Sciatic nerve (tissue), 2 donors: ENCODE measurements at regions not wholly inside any gene's neighbourhood (a gene's known extent, or its start where the extent isn't known, plus 50 kb on each side); places are given as distances from the start of the nearest gene placed in this dataset.

ENCODE experiments used
- ATAC-seq: fragments of 200-7000 bp; cut with Tn5 transposase; one replicate; pipeline ENCODE4 v1.9.1; 2020; ENCODE audit warnings: mild to moderate bottlenecking, moderate library complexity
- DNase-seq: peaks from one replicate; pipeline ENCODE4 v3.0.0-alpha.2; 2020; ENCODE audit warnings: low spot score
- intact Hi-C: fragments of 100-400 bp; cut with DNase I; formaldehyde crosslinking; loops from one replicate; pipeline ENCODE4 v1.14.2; 2022
- donor health status: DM: no; HTN: no; CAD: no.
- donor health status: DM: no; HTN: no; CAD: no.

GRCh38 chr1:87866416-87866815 lies 537.7 kb downstream of the LMO4 start:
- intact Hi-C loops, result no loop called here
- ATAC-seq (no peak), DNase-seq (no peak)

GRCh38 chr1:87867626-87868025 lies 538.9 kb downstream of the LMO4 start:
- intact Hi-C loops, result no loop called here
- ATAC-seq, result no peak
- no peak for DNase-seq

- intact Hi-C loops, result no loop called here
- no peak for DNase-seq
- no peak for ATAC-seq
These were observed 540.9 kb downstream of the LMO4 start for GRCh38 chr1:87869567-87869966.

GRCh38 chr1:87872189-87872588 lies 543.5 kb downstream of the LMO4 start:
- ATAC-seq, result no peak

GRCh38 chr1:87872692-87873091 lies 544.0 kb downstream of the LMO4 start:
- no peak for DNase-seq
- ATAC-seq, result no peak

More at GRCh38 chr1:87872189-87872588, 543.5 kb downstream of the LMO4 start:
- no peak for DNase-seq
- intact Hi-C loops, result no loop called here

GRCh38 chr1:87878873-87879272 lies 550.2 kb downstream of the LMO4 start:
- intact Hi-C loops, result no loop called here
- DNase-seq, result no peak
- no peak for ATAC-seq

More at GRCh38 chr1:87872692-87873091, 544.0 kb downstream of the LMO4 start:
- intact Hi-C loops, result no loop called here

- ATAC-seq (no peak), DNase-seq (no peak)
- intact Hi-C loops, result no loop called here
These were observed 551.5 kb downstream of the LMO4 start for GRCh38 chr1:87880098-87880760.

GRCh38 chr1:87880764-87881163 lies 552.1 kb downstream of the LMO4 start:
- DNase-seq, result no peak
- ATAC-seq, result no peak
- intact Hi-C loops, result no loop called here

- DNase-seq, result no peak
- intact Hi-C loops, result no loop called here
- no peak for ATAC-seq
These were observed 555.2 kb downstream of the LMO4 start for GRCh38 chr1:87883906-87884305.

- DNase-seq, result no peak
- ATAC-seq, result no peak
- intact Hi-C loops, result no loop called here
These were observed 555.9 kb downstream of the LMO4 start for GRCh38 chr1:87884581-87884980.

GRCh38 chr1:87885278-87886025 lies 556.8 kb downstream of the LMO4 start:
- intact Hi-C loops, result no loop called here
- ATAC-seq (no peak), DNase-seq (no peak)

- DNase-seq (no peak), ATAC-seq (no peak)
- intact Hi-C loops, result no loop called here
These were observed 558.4 kb downstream of the LMO4 start for GRCh38 chr1:87887100-87887499.

GRCh38 chr1:87888446-87888845 lies 559.8 kb downstream of the LMO4 start:
- no peak for DNase-seq
- intact Hi-C loops, result no loop called here
- ATAC-seq, result no peak

- ATAC-seq (no peak), DNase-seq (no peak)
- intact Hi-C loops, result no loop called here
These were observed 565.4 kb downstream of the LMO4 start for GRCh38 chr1:87894062-87894461.

- intact Hi-C loops, result no loop called here
- ATAC-seq (no peak), DNase-seq (no peak)
These were observed 568.8 kb downstream of the LMO4 start for GRCh38 chr1:87897481-87897880.

- DNase-seq, result no peak
- ATAC-seq, result no peak
- intact Hi-C loops, result no loop called here
These were observed 569.8 kb downstream of the LMO4 start for GRCh38 chr1:87898431-87898830.

- DNase-seq (no peak), ATAC-seq (no peak)
- intact Hi-C loops, result no loop called here
These were observed 570.3 kb downstream of the LMO4 start for GRCh38 chr1:87899017-87899416.

GRCh38 chr1:87899746-87900145 lies 571.1 kb downstream of the LMO4 start:
- ATAC-seq (no peak), DNase-seq (no peak)
- intact Hi-C loops, result no loop called here

- intact Hi-C loops, result no loop called here
- DNase-seq, result no peak
- peak; percentile 87 for ATAC-seq
These were observed 574.1 kb downstream of the LMO4 start for GRCh38 chr1:87902830-87903229.

- intact Hi-C loops, result no loop called here
- DNase-seq (no peak), ATAC-seq (no peak)
These were observed 574.6 kb downstream of the LMO4 start for GRCh38 chr1:87903242-87903641.

GRCh38 chr1:87904651-87905050 lies 576.0 kb downstream of the LMO4 start:
- ATAC-seq, result no peak
- DNase-seq, result no peak
- intact Hi-C loops, result no loop called here
